Ishikawa (cell line): ENCODE measurements at regions not wholly inside any gene's neighbourhood (a gene's known extent, or its start where the extent isn't known, plus 50 kb on each side); places are given as distances from the start of the nearest gene placed in this dataset.

Source experiments
- CEBPB ChIP-seq: IDR thresholded peaks from 2 replicates; pipeline ENCODE4 v1.6.1; 2012
- CREB1 ChIP-seq: IDR thresholded peaks from 2 replicates; pipeline ENCODE4 v1.6.1; 2012; ENCODE audit warnings: low read depth
- EGR1 ChIP-seq: IDR thresholded peaks from 2 replicates; pipeline ENCODE4 v1.6.1; 2012
- EP300 ChIP-seq: IDR thresholded peaks from 2 replicates; pipeline ENCODE4 v1.6.1; 2012; ENCODE audit warnings: borderline replicate concordance
- FOXM1 ChIP-seq: IDR thresholded peaks from 2 replicates; pipeline ENCODE4 v1.6.1; 2012; ENCODE audit warnings: low read depth, borderline replicate concordance
- MAX ChIP-seq: IDR thresholded peaks from 2 replicates; pipeline ENCODE4 v1.6.1; 2012
- NFIC ChIP-seq: IDR thresholded peaks from 2 replicates; pipeline ENCODE4 v1.6.1; 2012
- RAD21 ChIP-seq: IDR thresholded peaks from 2 replicates; pipeline ENCODE4 v1.6.1; 2012; ENCODE audit warnings: low read depth
- REST ChIP-seq: IDR thresholded peaks from 2 replicates; pipeline ENCODE4 v1.6.1; 2012; ENCODE audit warnings: low read depth, mild to moderate bottlenecking
- TAF1 ChIP-seq: IDR thresholded peaks from 2 replicates; pipeline ENCODE4 v1.6.1; 2012; ENCODE audit warnings: low read depth, mild to moderate bottlenecking
- TCF12 ChIP-seq: IDR thresholded peaks from 2 replicates; pipeline ENCODE4 v1.6.1; 2012; ENCODE audit warnings: low read depth
- TEAD4 ChIP-seq: IDR thresholded peaks from 2 replicates; pipeline ENCODE4 v1.6.1; 2012
- USF1 ChIP-seq: IDR thresholded peaks from 2 replicates; pipeline ENCODE4 v1.6.1; 2012
- YY1 ChIP-seq: IDR thresholded peaks from 2 replicates; pipeline ENCODE4 v1.6.1; 2012; ENCODE audit warnings: low read depth
- ZBTB7A ChIP-seq: IDR thresholded peaks from 2 replicates; pipeline ENCODE4 v1.6.1; 2012; ENCODE audit warnings: low read depth

- TF ChIP-seq MAX (no peak), YY1 (no peak), TAF1 (no peak), EGR1 (no peak), ZBTB7A (no peak), USF1 (no peak), EP300 (no peak), CEBPB (no peak)
Measured at GRCh38 chr7:124679146-124679545, 86.4 kb downstream of the GPR37 start.

GRCh38 chr7:124674451-124674850 lies 91.1 kb downstream of the GPR37 start:
- TF ChIP-seq MAX (no peak), NFIC (no peak), FOXM1 (no peak), CEBPB (no peak), YY1 (no peak), TEAD4 (no peak), EGR1 (no peak)

GRCh38 chr7:124672011-124672410 lies 93.6 kb downstream of the GPR37 start:
- TF ChIP-seq CEBPB (no peak), CREB1 (no peak), ZBTB7A (no peak), NFIC (no peak), USF1 (no peak), YY1 (no peak)

GRCh38 chr7:124667312-124668153 lies 98.1 kb downstream of the GPR37 start:
- TF ChIP-seq TCF12 (no peak), RAD21 (no peak), ZBTB7A (no peak)

GRCh38 chr7:124662937-124663336 lies 102.7 kb downstream of the GPR37 start:
- no peak for TF ChIP-seq NFIC
- TF ChIP-seq YY1, result no peak
- no peak for TF ChIP-seq CEBPB
- TF ChIP-seq MAX, result no peak
- TF ChIP-seq TCF12, result no peak

GRCh38 chr7:124662372-124662771 lies 103.2 kb downstream of the GPR37 start:
- TF ChIP-seq NFIC, result no peak
- no peak for TF ChIP-seq RAD21
- no peak for TF ChIP-seq TEAD4
- TF ChIP-seq CREB1, result no peak
- TF ChIP-seq ZBTB7A, result no peak
- TF ChIP-seq TCF12, result no peak
- TF ChIP-seq EP300, result no peak
- no peak for TF ChIP-seq YY1
- TF ChIP-seq CEBPB, result no peak

- no peak for TF ChIP-seq MAX
- TF ChIP-seq TAF1, result no peak
- TF ChIP-seq CREB1, result no peak
- TF ChIP-seq TEAD4, result no peak
- TF ChIP-seq NFIC, result no peak
- no peak for TF ChIP-seq USF1
- TF ChIP-seq YY1, result no peak
- no peak for TF ChIP-seq EP300
Measured at GRCh38 chr7:124655990-124656389, 109.6 kb downstream of the GPR37 start.

- no peak for TF ChIP-seq CREB1
- no peak for TF ChIP-seq CEBPB
- no peak for TF ChIP-seq TEAD4
- TF ChIP-seq RAD21, result no peak
- TF ChIP-seq TCF12, result no peak
- TF ChIP-seq REST, result no peak
- TF ChIP-seq EP300, result no peak
- no peak for TF ChIP-seq FOXM1
- no peak for TF ChIP-seq ZBTB7A
- no peak for TF ChIP-seq EGR1
- no peak for TF ChIP-seq MAX
- TF ChIP-seq NFIC, result no peak
- no peak for TF ChIP-seq TAF1
- no peak for TF ChIP-seq USF1
- TF ChIP-seq YY1, result no peak
Measured at GRCh38 chr7:124652237-124652636, 113.4 kb downstream of the GPR37 start.
